OCI-LY7 (cell line): ENCODE measurements at regions not wholly inside any gene's neighbourhood (a gene's known extent, or its start where the extent isn't known, plus 50 kb on each side); places are given as distances from the start of the nearest gene placed in this dataset.

Experiments
- EZH2phosphoT487 ChIP-seq: fragments of 200-600 bp; sonication (generic); IDR thresholded peaks from 2 replicates; pipeline ENCODE4 v1.6.1; 2018; ENCODE audit warnings: low read depth, borderline replicate concordance, mild to moderate bottlenecking, mixed run types, antibody characterized with exemption, low read length, moderate library complexity, mixed read lengths
- TF ChIP-seq, protein P1 (sequence below): fragments of 200-600 bp; sonication (generic); conservative IDR thresholded peaks from 2 replicates; pipeline ENCODE4 v1.5.1; 2014; ENCODE audit warnings: mild to moderate bottlenecking, antibody characterized with exemption, low read length, moderate library complexity, mixed read lengths

GRCh38 chr4:144304025-144304424 lies 163.5 kb upstream of the GYPA start:
- TF ChIP-seq, protein P1, sequence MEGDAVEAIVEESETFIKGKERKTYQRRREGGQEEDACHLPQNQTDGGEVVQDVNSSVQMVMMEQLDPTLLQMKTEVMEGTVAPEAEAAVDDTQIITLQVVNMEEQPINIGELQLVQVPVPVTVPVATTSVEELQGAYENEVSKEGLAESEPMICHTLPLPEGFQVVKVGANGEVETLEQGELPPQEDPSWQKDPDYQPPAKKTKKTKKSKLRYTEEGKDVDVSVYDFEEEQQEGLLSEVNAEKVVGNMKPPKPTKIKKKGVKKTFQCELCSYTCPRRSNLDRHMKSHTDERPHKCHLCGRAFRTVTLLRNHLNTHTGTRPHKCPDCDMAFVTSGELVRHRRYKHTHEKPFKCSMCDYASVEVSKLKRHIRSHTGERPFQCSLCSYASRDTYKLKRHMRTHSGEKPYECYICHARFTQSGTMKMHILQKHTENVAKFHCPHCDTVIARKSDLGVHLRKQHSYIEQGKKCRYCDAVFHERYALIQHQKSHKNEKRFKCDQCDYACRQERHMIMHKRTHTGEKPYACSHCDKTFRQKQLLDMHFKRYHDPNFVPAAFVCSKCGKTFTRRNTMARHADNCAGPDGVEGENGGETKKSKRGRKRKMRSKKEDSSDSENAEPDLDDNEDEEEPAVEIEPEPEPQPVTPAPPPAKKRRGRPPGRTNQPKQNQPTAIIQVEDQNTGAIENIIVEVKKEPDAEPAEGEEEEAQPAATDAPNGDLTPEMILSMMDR = no peak
- TF ChIP-seq EZH2phosphoT487 = no peak
